HG03565 (cell line): ENCODE measurements at regions not wholly inside any gene's neighbourhood (a gene's known extent, or its start where the extent isn't known, plus 50 kb on each side); places are given as distances from the start of the nearest gene placed in this dataset.
A peak's percentile ranks its signal among the peaks of the same experiment; 100 is the strongest.

Experiments used
- ATAC-seq: cut with Tn5 transposase; IDR thresholded peaks from one replicate; pipeline ENCODE4 v1.9.1; 2021; ENCODE audit warnings: mild to moderate bottlenecking, moderate library complexity; ENCODE audit not compliant: unreplicated experiment

DNA sequence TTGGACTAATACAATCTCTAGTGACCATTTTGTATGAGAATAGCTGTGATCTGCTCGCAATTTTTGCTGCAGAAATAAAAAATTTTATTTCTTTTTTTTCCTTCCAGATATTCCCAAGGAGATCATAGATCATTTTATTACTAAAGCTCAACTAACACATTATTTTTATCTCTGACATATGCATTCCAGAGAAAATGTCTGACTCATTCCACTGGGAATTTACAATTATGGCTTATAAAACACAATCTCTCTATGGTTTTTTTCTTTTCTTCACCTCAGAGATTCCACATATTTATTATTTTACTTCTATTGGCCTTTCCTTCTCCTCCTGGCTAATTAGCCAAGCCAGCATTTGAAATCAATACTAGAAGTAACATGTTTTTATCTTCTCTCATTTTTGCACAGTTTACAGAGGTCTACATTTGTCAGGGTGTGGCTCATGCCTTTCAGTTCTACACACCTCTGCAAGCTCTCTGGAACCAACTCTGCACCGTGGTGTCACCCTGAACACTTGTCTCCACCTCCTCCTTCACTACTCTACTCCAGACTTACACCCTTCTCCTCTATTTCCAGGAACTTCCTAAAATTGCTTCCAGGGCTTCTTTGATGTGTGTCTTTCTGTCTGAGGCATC, 59.8 kb upstream of the GPM6A start:
- ATAC-seq = no peak

DNA sequence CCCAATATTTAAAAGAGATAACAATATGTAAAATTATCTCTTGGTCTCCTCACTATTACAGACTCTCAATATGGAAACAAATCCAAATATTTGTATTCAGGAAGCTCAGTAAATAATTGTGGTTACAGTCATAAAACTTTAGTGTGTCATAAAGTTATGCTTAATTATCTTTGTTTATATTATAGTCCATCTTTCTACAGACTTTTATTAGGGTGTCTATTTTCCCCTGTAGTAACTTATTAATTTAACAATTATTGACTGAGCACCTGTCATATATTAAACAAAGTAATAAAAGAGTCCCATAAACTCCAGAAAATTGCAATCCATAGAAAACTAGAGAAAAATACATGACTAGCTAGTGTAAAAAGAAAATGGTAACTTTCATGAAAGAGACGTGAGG, 61.6 kb upstream of the GPM6A start:
- no peak for ATAC-seq

DNA sequence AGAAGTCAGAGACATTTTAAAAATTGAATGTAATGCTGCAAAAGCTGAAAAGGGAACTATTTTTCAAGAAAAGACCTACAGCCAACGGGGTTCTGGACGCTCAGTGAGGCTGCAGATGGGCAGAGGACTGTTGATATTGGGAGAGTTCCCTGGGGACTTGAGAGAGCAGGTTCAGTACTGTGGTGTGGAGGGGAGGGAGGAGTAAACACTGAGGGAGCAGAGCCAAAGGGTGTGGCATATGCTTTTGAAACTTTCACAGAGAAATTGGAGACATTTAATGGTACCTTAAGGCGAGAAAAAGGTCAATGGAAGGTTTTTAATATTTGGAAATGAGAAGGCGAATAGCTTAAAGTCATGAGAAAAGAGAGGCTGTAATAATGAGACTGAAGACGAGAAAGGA, 62.2 kb upstream of the GPM6A start:
- no peak for ATAC-seq

DNA sequence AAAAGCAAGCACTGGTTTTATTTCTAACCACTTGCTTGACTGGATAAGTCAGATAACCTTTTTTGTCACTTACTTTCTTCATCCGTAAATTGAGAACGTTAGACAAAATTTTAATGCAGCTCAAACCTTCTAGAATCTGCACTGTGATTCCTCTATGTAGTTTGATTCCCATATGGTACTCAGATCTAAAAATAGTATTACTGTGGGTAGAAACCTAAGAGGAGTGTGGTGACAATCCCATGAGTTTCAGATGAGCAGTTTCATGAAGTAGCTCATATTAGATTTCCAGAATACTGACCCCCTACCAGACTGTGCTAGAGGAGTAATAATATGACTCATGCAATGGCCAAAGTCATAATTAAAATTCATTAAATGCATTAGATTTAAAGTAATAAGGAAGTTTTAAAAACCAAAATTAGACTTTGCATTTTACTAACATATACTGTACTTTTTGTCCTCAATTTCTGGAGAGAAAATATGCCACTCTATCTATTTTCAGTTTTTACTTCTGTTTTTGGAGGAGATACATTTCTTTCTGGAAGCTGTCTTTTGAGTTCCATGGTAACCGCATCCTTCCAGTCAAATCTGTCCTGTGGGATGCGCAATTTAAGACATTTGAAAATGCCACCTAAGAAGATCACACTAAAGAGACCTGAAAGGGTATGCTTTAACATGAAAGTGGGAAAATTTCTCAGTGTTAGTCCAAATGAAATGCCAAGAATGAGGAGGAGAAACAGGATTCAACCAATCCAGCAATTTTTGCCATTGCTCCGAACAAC, 64.1 kb upstream of the GPM6A start:
- ATAC-seq = no peak

DNA sequence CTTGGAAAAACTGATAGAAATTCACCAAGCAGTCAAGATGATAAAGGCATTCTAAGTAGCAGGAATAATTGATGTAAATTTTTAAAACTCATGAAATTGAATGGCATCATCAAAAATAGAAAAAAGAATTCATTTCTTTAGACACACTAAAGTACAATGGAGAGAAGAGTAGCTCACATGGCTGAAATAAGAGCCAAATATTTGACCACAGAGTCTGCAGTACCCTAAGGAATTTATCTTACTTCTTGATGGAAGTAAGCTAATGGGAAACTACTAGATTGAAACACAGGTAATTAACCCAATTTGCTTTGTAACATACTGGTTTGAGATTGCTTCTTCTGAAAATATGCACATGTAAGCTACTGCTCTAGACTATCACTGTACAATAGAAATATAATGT, 70.8 kb upstream of the GPM6A start:
- no peak for ATAC-seq

DNA sequence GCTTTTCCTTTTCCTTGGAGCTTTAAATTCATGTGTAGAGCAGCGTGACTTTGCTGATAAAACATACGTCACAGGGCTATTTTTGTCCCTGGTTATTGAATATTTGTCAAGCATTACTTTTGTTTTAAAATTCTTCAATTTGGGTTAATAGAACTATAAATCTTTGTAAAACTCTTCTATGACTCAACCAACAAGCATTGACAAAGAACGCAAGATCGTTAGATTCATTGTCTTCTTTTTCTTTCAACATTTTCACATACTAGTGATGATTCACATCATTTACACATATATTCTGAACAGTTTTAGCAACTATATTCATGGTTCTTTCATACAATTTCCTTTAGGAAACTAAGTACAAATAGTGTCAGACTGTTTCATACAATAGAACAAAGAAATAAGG, 72.0 kb upstream of the GPM6A start:
- no peak for ATAC-seq

DNA sequence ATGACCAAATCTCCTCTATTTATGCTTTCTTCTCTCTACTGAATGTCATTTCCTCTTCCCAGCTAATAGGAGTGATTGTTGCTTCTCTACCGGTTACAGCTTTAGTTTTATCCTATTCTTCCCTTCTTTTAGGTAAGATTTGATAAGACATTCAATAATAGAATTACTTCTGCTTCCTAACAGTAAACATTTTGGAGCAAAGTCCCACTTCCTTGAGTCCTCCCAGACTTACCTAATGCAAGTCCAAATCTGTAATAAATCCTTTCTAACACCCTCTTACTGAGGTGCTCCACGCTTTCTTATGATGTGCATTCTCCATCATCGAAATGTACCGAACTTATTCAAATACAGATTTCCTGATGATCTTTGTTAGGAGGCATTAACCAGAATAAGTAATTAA, 79.2 kb upstream of the GPM6A start:
- ATAC-seq = no peak

DNA sequence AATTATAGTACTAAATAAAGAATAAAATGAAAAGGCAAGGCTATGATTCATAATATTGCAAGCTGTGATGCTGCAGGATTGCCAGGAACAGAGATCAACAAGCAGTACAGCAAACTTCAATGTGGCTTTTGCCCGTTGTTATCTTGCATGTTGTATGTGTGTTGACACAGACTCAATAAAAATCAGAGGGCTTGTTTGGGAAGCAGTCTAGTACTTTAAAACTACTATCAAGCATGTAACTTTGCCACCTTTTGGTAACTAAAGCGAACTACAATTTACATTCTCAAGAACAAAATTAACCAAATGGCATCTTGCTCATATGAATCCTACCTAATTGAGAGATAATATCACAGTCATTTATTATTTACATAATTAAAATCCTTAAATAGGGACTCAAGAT, 79.8 kb upstream of the GPM6A start:
- peak; percentile 42 for ATAC-seq

DNA sequence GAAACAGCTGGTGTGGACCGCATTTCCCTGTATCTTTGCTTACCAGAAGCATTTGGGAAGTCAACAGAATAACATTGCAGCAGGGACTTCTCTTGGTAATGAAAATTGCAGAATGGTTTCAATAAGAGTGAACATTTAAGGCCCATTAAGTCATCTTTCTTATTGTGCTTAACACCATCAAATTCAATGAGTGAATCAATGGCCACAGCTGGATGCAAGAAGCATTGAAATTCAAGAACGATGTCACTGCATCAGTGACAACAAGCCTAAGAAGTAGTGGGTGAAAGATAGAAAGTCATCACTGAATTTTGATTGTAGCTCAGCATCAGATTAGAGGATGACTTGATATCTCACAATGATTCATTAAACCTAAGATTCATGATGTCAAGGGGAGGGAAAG, 93.9 kb upstream of the GPM6A start:
- no peak for ATAC-seq

DNA sequence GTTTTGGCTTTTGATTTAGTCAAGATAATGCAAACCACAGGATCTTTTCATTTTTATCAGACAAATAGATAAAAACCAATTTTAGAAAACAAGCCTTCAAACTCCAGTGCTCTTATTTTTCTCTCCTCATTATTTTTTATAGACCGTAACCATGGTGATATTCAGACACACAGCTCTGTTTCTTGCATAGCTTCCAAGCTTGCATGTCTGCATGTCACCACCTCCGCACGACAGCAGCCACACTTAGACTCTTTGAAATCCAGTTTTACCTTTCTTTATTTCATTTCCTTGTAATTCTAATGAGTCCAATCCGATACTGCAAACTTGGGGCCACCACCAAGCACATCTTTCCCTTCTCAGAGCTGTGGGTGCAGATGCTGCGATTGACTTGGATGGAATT, 94.3 kb upstream of the GPM6A start:
- ATAC-seq = no peak

DNA sequence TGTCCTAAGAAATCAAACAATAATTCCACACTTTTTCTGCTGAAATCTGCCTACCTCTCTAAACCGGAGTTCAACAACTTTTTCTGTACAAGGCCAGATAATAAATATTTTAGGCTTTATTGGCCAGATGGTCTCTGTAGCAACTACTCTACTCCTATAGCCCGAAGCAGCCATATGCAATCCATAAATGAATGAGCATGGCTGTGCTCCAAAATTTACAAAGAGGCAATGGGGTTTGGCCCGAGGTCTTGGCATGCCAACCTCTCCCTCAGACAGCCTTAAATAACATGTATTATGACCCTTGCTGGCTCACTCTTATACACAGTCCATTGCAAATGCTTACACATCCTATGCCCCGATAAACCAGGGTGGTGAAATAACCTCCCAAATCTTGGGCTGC, 98.6 kb upstream of the GPM6A start:
- ATAC-seq = no peak

DNA sequence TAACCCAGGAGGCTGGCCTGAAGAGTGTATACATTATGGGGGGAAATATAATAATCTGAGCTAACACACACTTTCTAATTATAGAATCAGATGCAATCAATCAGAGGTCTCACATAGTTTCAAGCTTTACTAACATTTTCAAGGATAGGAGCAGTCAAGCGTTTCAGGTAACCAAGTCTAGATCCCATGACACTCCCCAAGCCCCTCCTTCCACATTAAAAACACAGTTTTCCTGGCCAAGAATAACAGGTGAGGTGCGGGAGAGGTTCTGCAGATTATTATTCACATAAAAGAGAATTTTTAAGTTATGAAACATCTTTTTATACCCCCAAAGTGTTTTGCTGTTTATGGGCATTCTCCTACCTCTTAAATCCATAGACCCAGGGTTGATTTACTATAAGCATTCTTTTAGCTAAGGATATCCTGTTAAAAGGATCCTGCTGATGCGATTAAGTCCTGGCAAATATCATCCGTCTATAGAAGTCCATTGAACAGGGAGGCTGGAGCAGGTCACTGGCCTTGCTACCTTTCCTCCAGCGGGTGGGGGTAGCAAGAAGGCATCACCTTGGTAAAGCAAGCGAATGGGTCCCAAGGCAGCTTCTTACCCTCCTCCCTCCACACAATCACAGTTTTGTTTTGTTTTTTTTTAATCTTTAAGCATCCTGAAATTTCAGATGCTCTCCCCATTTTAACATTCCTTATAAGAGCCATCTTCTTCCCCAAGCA, 104.7 kb upstream of the GPM6A start:
- no peak for ATAC-seq

DNA sequence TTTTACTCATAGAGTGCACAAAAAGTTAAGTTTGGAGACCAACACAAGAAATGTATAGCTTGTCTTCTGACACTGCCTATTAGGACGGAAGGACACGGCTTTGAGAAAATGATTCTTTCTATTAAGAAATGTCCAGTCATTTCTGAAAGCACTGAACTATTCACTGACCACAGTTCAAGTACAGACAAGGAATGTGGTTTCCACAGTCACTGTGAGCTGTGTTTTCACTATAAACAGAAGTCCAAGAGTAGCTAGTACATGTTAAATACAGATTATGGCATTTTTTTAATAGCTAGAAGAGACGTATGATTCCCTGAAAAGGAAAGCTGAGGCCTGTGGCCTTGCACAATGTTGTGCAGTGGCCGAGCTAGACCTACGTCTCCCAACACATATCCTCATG, 115.1 kb upstream of the GPM6A start:
- peak; percentile 93 for ATAC-seq

DNA sequence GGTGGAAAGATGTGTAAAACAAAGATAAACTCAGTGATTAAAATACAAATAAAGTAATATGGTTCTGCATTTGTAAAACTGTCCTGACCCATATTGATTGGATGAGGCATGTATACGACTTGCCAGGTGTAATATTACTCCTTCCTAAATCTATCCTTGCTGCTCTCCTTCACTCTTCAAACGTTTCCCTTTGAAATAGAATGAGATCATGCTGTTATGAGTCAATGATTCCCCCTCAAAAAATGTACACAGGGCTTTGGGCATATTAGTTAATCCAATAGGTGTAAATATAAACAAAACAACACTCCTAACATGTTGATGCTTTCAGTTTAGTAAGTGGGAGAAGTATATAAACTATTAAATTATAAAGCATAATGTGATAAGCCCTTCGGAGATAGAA, 117.4 kb upstream of the GPM6A start:
- ATAC-seq = no peak

DNA sequence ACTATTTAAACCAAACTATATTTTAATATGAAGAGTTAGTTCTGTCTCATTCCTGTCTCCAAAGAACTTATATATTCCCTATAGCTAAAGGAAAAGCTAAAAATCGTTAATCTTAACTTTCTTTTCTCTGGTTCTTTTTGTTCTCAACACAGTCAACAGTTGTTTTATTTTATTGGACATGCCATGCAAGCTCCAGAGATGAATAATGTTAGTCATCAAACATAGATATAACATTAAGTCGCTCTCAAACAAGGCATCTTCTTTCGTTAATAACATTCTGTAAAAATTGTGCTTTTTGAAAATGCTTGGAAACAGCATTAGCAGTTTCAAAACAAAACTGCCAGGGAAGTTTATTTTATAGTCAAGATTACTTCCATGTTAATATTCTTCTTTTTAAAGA, 117.9 kb upstream of the GPM6A start:
- no peak for ATAC-seq

DNA sequence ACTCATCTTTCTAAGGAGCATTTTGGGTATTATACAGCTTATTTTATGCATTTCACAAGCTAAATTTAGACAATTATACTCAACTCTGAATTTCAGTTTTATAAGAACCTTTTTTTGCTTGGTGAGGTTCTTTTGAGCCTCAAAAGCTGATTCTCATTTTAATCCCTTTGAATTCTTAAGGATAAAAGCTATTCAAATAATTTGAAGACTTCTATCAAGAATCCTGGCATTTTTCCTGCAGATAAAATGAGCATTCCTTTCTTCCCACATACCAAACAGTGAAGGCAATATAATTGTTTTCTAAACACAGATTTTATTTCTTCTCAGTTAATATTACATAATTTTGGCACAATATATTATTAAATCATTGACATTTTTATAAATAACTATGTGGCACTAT, 118.4 kb upstream of the GPM6A start:
- no peak for ATAC-seq

DNA sequence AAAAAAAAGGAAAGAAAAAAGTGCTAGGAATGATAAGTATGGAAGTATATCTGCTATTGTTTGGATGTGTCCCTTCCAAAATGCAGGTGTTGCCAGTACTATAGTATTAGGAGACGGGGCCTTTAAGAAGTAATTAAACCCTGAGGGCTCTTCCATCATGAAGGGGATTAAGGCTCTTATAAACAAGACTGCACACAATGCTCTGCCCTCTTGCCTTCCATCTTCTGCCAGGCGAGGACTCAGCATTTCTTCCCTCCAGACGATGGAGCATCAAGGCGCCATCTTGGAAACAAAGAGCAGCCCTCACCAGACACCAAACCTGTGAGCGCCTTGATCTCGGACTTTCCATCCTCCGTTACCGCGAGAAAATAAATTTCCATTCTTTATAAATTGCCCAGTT, 120.1 kb upstream of the GPM6A start:
- no peak for ATAC-seq

DNA sequence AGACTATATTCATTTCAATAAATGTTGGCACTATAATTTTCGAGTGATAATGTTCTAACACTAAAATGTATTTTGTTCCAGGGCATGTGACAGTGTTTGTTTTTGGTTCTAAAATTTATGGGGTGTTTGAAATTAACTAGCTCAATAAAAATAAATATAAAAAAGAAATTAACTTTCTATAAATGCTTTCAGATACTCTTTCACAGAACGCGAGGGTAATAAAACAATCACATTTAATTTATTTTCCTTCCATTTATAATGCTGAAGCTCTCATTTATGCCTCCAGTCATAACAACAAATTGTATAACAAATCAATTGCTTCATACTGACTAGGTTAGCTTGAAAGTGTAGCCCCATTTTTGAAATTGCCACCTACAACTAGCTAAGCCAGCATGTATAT, 122.4 kb upstream of the GPM6A start:
- no peak for ATAC-seq

DNA sequence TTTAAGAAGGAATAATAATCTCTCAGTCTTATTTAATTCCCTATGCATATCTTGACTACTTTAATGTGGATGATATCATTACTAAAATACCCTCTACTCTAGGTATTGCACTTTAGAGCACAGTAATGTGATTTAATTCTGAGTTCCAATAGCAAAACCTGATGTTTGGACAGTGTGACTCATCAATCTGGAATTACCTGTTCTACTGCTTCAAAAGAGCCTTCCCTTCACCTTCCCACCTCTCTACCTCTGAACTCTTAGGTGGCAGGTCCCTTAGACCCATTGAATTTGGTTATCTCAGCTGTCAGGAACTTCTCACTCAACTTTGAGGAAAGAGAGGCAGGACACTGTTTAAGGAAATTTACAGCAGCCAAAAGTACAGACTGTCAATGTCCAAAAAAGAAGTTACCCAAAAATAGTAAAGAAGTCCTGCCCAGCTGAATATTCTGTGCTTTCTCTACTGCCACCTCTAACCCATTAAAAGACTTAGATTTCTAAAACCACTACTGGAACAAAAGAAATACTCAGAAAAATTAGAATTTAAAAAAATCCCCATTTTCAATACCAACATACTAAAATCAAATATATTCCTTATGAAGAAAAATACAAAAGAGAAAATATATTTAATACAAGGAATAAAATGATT, 123.1 kb upstream of the GPM6A start:
- no peak for ATAC-seq

DNA sequence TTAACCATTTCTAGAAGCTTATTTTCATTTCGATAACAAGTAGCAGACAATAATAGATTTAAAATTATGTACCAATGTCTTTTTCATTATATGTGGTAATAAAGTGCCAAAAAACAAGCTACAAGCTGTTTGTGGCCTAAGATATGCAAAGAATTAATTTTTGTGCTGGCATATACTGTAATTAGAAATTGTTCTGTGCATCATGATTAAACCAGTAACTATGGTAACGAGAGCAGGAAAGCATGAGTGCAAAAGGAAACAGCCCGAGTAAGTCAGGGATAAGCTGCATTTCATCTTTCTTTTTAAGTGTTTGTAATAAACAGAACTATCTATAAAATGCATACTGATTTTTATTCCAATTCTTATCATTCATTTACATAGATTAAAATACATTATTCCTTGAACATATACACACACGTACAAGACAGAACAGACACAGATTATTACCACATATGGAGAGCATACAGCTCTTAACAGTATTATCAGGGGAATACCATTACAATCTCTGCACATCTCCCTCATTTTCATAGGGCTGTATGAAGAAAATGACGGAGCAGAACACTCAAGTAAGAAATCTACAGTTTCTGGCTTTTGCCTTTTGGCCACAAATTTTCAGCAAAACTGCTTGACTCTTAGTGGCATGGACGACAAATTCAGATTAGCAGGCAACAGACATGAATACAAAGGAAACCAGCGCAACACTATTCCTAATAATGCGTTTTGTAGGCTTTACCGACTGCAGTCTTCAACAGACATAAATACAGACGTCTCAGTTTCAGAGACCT, 121.3 kb upstream of the WDR17 start:
- no peak for ATAC-seq
